GM06990 (cell line): ENCODE measurements at regions not wholly inside any gene's neighbourhood (a gene's known extent, or its start where the extent isn't known, plus 50 kb on each side); places are given as distances from the start of the nearest gene placed in this dataset.

Experiments used
- DNase-seq: peaks from one replicate; pipeline ENCODE4 v3.0.0-alpha.2; 2011; ENCODE audit not compliant: insufficient read length; ENCODE audit errors: extremely low read depth
- H3K27me3 ChIP-seq: replicated peaks from 2 replicates; pipeline ENCODE4 v1.6.0; 2011; ENCODE audit warnings: low read length; ENCODE audit not compliant: control insufficient read depth, insufficient read depth
- H3K36me3 ChIP-seq: 2 replicates; pipeline ENCODE4 v1.5.1; 2011; ENCODE audit warnings: low read length; ENCODE audit not compliant: control insufficient read depth, insufficient read depth
- H3K4me3 ChIP-seq: replicated peaks from 2 replicates; pipeline ENCODE4 v1.5.1; 2011; ENCODE audit warnings: low read depth, mild to moderate bottlenecking, control low read depth, low read length
- CTCF ChIP-seq: IDR thresholded peaks from 2 replicates; pipeline ENCODE4 v1.5.1; 2011; ENCODE audit warnings: low read length, control low read depth, mild to moderate bottlenecking, inconsistent platforms; ENCODE audit not compliant: insufficient read depth, poor library complexity, severe bottlenecking

- Histone ChIP-seq H3K4me3 (no peak overlapping the region), H3K27me3 (no peaks in the 10 kb centered on the region; the same call in 1 of the 2 replicates), H3K36me3 (no peaks in the 10 kb centered on the region)
- no peak for TF ChIP-seq CTCF
- no peak for DNase-seq
Measured at GRCh38 chr20:62527781-62528180, 52.0 kb upstream of the GATA5 start.

DNA sequence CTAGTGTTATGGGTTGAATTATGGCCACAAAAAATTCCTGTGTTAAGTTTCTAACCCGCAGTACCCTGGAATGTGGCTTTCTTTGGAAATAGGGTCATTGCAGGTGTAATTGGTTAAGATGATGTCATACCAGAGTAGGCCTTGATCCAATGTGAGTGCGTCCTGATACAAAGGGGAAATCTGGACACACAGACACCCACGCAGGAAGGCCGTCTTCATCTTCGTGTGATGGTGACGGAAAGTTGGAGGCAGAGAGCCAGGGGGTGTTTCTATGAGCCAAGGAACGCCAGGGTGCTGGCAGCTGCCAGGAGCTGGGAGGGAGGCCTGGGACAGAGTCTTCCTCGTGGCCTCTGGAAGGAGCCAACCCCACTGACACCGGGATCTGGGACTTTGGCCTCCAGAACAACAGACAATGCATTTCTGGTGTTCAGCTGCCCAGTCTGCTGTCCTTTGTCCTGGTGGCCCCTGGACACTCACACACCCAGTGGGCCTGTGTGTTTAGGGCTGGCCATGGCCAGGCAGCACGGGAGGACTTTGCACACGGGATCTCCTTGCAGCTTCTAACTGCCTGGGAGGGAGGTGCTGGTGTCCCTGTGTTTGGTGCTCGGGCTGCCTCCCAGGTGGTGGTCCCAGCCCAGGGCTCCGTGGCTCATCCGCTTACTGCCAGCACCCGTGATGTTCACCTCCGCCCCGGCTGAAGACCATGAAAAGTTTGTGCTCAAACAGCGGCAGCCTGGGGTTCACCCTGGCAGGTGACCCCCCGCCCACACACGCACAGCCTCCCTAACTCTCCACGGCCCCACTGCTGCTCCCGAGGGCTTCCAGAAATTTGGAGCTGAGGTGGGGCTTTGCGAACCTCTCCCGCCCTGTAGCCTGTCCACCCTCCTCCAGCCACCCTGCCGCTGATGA is 53.4 kb upstream of the GATA5 start:
- no peak for DNase-seq
- Histone ChIP-seq H3K4me3 (no peak overlapping the region), H3K27me3 (no peaks in the 10 kb centered on the region; the same call in 1 of the 2 replicates), H3K36me3 (no peaks in the 10 kb centered on the region)
- no peak for TF ChIP-seq CTCF

DNA sequence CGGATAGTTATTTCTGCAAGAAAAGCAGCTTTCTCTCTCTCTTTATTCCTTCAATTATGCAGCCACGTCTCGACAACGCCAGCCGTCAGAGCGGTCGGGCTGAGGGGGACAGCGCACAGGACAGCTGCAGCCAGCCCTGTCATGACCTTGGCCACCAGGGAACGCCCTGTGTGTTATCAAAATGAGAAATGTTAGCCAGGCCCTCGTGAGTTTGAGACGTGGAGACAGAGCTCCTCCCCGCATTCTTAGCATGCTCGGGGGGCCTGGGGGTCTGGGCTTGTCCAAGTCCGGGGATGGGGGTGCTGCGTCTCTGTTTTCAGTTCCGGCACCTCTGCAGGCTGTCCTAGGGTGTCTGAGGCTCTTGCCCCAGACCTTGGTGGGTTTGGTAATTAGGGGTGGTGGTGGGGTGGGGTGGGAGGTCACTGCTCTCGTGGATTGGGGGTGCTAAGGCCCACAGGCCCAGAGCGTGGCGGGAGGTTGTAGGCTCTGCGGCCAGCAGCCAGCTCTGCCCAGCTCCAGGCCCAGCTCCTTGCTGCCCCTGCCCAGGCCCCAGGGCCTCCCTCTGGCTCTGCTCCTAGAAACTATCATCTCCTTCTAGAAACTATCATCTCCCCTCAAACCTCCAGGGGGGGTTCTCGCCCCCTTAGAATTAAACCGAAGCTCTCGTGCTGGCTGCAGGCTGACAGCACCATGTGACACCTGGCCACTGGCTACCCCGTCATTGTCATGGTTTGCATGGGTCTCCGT is 54.3 kb upstream of the GATA5 start:
- H3K27me3 ChIP-seq: no peaks in the 10 kb centered on the region; the same call in 1 of the 2 replicates

GRCh38 chr20:62530643-62531032 is 54.8 kb upstream of the GATA5 start:
- no peak for TF ChIP-seq CTCF
- DNase-seq: no peak
- Histone ChIP-seq H3K36me3 (no peaks in the 10 kb centered on the region), H3K27me3 (no peaks in the 10 kb centered on the region; the same call in 1 of the 2 replicates), H3K4me3 (no peak overlapping the region)

More for the DNA sequence above, 54.3 kb upstream of the GATA5 start:
- Histone ChIP-seq H3K36me3 (no peaks in the 10 kb centered on the region), H3K4me3 (no peak overlapping the region)
- no peak for TF ChIP-seq CTCF
- DNase-seq: no peak

- Histone ChIP-seq H3K4me3 (no peak overlapping the region), H3K36me3 (no peaks in the 10 kb centered on the region), H3K27me3 (no peaks in the 10 kb centered on the region; the same call in 1 of the 2 replicates)
- no peak for DNase-seq
- no peak for TF ChIP-seq CTCF
Measured at GRCh38 chr20:62531046-62531838, 55.4 kb upstream of the GATA5 start.
